GM12874 (cell line): ENCODE measurements at regions not wholly inside any gene's neighbourhood (a gene's known extent, or its start where the extent isn't known, plus 50 kb on each side); places are given as distances from the start of the nearest gene placed in this dataset.

ENCODE experiments used
- TF ChIP-seq, protein P1 (sequence below): IDR thresholded peaks from 2 replicates; pipeline ENCODE4 v1.5.1; 2011; ENCODE audit warnings: low read depth, mild to moderate bottlenecking, control low read depth, low read length, moderate library complexity; ENCODE audit not compliant: insufficient read depth

DNA sequence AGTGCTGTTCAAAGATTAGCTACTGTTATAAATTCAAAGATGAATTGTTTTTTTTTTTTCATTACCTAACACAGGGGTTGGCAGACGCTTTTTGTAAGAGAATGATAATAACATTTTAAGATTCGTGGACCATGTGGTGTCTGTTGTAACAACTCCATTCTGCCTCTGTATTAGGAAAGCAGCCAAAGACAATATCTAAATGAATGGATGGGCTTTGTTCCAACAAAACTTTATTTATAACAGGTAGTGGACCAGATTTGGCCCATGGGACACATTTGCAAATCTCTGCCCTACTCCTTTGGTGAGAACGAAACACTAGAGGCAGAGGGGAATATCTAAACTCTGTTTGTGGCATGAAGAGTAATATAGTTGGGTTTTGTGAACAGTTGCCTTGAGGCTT lies 83.6 kb upstream of the BLID start:
- TF ChIP-seq, protein P1, sequence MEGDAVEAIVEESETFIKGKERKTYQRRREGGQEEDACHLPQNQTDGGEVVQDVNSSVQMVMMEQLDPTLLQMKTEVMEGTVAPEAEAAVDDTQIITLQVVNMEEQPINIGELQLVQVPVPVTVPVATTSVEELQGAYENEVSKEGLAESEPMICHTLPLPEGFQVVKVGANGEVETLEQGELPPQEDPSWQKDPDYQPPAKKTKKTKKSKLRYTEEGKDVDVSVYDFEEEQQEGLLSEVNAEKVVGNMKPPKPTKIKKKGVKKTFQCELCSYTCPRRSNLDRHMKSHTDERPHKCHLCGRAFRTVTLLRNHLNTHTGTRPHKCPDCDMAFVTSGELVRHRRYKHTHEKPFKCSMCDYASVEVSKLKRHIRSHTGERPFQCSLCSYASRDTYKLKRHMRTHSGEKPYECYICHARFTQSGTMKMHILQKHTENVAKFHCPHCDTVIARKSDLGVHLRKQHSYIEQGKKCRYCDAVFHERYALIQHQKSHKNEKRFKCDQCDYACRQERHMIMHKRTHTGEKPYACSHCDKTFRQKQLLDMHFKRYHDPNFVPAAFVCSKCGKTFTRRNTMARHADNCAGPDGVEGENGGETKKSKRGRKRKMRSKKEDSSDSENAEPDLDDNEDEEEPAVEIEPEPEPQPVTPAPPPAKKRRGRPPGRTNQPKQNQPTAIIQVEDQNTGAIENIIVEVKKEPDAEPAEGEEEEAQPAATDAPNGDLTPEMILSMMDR = no peak

DNA sequence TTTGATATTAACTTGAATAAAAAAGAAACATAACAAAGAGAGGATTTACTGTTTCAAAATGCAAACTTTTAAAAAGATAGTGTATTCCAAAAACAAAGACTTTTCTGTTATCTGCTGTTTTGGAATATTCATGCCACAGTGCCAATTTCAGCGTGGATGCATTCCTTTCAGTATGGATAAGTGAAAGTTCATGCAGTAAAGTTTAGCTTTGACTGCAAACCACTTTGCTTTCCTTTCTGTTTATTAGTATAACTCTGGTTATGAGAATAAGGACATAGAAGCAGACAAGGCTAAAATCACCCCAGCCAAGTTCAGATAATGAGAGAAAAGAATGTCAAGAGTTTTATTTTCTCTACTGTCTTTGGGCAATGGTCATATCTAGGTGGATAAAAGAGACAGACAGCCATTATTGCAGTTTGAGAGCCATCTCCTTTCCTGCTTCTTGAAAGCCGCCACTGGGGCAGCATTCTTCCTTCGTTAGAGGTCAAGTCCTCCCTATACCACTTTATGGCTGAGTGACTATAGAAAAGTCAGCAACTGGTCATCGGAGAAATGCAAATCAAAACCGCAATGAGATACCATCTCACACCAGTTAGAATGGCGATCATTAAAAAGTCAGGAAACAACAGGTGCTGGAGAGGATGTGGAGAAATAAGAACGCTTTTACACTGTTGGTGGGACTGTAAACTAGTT lies 82.4 kb upstream of the BLID start:
- TF ChIP-seq, protein P1 = no peak

DNA sequence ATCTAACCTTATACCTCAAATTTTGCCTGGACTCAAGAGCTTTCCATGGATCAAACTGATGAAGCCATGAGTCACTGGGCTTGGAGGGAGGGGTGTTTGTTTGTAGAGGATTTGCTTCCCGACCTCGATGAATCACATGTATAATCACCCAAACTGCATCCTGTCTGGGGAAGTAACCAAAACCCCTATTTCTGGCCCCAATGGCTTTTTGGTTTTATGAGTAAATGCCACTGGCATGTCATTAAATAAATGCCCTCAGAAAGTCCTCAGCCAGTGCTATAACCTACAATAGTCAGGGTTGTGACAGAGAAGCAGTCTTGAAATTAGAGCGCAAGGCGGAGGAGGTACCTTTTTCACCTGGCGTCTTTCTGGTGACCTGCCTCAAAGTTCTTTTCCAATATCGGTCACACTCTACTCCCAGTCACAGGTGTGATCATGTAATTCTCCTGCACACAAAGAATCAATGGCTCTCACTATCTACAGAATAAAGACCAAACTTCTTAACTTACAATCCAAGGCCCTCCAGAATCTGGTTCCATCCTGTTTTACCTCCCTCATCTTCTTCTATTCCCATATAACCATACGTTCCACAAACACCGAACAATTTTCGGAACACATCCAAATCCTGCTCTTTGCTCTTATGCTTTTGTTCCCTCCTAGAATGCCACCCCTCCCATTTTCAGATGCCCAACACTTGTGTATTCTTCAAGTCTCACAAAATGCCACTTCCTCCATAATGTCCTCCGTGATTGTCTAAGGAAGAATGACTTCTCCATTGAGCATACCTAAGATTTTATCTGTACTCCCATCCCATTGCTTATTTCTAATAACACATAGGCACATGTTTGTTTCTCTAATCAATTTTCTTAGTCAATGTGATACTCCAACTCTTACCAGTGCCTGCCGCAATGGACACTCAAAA lies 81.3 kb upstream of the BLID start:
- TF ChIP-seq, protein P1 = no peak

DNA sequence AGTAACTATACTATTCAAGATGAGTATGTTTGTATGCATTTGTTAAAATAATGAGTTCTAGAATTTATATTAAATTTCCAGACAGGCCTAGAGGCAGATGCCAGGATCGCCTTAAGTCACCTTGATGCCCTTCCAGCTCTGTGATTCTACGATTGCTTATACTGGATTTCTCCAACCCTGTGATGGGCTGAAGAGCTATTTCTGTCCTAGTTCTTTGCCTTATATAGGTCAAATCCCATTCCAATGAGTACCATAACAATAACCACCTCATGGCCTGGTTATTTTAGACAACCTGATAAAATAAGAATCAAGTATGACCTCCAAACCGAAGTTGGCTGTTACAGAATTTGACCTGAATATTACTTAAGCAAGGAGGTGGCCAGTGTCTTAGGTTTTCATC lies 79.8 kb upstream of the BLID start:
- TF ChIP-seq, protein P1 = no peak

DNA sequence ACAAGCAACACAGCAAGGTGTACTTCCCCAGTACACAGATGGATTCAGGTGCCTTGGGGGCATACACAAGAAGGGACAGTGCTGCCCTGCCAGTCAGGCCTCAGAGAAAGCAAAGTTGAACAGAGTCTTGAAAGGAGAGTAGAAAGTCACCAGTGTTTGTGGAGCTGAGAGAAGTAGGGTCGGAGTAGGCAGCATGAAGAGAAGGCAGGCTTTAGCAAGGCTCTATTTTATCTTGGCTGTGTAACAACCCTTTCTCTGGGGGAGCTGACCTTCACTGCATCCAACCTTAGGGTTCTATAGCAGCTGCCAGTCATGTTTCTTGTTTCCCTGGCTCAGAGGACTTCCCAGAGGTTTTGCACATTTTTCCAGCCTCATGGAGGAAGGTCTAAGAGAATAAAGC lies 77.4 kb upstream of the BLID start:
- TF ChIP-seq, protein P1 = no peak

DNA sequence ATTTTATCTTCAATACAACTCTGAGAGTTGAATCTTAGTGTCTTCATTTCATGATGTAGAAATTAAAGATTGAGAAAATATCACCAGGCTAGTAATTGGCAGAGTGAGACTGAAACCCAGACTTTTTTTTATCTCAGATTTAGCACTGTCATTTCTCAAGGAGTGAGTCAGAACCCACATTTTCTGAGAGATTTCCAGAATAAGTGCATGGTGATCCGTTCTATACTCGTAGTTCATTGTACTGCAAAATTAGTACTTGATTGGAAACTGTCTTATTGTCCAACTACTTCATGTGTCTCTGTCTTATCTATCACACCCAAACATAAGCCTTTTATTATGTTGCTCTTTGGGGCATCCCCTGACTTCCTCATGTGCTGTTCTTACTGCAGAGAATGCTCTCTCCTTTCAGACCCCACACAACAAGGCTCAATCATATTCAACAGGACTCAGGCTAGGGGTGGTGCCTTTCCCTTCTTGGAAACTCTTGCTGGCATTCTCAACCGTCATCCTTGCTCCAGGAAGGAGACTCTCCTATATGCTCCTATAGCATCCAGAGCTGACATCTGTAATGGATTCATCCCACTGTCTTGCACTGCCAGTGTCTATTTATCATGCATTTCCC lies 76.7 kb upstream of the BLID start:
- TF ChIP-seq, protein P1 = no peak

DNA sequence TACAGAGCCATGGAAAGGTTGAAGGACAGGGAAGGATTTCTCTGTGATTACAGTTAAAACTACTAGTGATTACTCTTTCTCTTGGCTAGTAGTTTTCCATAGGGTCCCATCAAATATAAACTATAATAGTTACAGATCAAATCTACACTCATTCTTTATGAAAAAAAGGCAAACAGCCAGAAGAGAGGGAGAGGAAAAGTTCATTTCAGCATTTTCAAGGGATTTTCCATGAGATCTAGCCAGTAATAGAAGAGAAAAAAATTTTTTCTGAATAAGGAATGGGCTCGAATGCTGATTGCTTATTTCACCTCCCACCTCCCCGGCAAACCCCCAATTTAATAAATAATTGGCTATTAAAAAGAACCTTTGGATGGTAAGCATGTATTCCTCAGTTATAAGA lies 74.8 kb upstream of the BLID start:
- TF ChIP-seq, protein P1 = no peak
